ENCODE measurements at regions not wholly inside any gene's neighbourhood (a gene's known extent, or its start where the extent isn't known, plus 50 kb on each side); places are given as distances from the start of the nearest gene placed in this dataset.

DNA sequence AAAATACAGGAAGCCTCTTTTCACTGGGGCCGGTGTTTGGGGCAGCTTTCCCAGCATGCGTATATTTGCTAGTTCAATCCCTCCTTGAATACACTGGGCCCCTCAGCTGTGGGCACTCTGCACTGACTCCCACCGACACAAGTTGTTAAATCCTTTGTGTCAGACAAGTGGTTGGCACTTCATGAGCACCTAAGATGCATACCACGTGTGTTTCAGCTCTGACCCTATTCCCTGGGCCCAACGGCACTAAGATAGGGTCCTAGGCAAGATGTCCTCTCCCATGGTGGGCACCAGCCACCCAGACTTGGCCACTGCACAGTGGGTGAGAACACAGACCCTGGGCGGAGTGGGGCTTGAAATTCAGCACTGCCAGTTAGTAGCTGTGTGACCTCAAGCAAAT lies 173.8 kb downstream of the BCL11B start:
- DNase-seq (ENCODE audit: low read depth) = no peak

DNA sequence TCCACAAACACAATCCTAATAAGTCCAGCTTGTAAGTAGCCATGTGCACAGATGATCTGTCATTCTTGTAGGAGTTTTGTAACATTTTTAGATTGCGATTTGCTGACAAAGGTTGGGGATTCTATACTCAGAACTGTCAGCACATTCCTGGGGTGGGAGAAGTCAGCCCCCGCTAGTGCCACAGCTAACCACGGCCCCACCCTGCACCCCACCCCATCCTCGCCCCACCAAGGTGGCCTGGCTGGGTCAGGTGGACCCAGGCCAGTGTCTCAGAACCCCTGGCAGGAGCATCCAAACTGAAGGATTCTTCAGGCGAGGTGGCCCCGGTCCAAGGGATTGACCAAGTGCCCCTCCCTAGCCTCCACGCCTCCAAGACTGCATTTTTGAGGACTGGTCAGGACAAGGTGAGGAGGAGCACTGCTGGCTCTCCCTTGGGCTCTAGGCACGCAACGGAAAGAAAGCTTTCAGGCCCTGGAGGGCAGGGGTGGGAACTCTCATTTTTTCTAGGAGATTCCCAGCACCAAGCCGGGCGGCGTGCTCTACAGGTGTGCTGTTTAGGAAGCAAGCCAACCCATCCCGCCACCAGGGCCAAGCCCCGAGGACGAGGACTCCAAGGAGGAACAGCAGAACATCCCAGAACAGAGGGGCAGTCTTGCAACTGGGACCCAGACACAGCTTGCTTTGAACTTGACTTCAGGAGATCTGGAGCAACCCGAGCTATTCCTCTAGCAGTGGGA lies 172.8 kb downstream of the BCL11B start:
- DNase-seq (ENCODE audit: low read depth) = no peak

GRCh38 chr14:99100497-99101270 lies 171.3 kb downstream of the BCL11B start:
- DNase-seq (ENCODE audit: low read depth) = no peak

GRCh38 chr14:99101855-99102461 lies 170.0 kb downstream of the BCL11B start:
- no peak for DNase-seq (ENCODE audit: low read depth)

- DNase-seq (ENCODE audit: low read depth) = no peak
Observed at GRCh38 chr14:99116741-99117295, 155.2 kb downstream of the BCL11B start.

DNA sequence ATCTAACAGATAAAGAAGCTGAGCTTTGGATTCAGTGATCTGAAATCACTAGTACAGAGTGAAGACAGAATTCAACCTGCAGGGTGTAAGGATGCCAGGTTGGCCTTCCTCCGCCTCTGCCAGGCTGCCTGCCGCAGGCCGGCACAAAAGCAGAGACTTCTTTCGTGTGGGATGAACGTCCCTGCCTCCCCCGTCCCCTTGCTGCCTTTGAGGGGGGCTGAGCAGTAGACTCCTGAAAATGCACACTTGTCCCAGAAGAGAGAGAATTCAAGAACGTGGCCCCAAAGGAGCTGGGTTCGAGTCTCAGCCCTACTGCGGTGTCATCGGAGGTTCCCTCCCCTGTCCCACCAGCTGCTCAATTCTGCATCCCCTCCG lies 154.3 kb downstream of the BCL11B start:
- no peak for DNase-seq (ENCODE audit: low read depth)

- no peak for DNase-seq (ENCODE audit: low read depth)
Observed at GRCh38 chr14:99118046-99118721, 153.8 kb downstream of the BCL11B start.

GRCh38 chr14:99118946-99119345 lies 153.1 kb downstream of the BCL11B start:
- DNase-seq (ENCODE audit: low read depth) = no peak

Data from fibroblast of gingiva (primary cell).